ENCODE measurements at regions not wholly inside any gene's neighbourhood (a gene's known extent, or its start where the extent isn't known, plus 50 kb on each side); places are given as distances from the start of the nearest gene placed in this dataset.
A peak's percentile ranks its signal among the peaks of the same experiment; 100 is the strongest.

- DNase-seq (ENCODE audit: low spot score) = no peak
These were observed 98.1 kb upstream of the FER start for GRCh38 chr5:108649646-108650045.

- DNase-seq (ENCODE audit: low spot score) = no peak
These were observed 98.6 kb upstream of the FER start for GRCh38 chr5:108649106-108649505.

- peak; percentile 56 for DNase-seq (ENCODE audit: low spot score)
These were observed 105.4 kb upstream of the FER start for GRCh38 chr5:108642170-108642906.

GRCh38 chr5:108641596-108641995 lies 106.1 kb upstream of the FER start:
- no peak for DNase-seq (ENCODE audit: low spot score)

GRCh38 chr5:108639366-108639765 lies 108.3 kb upstream of the FER start:
- no peak for DNase-seq (ENCODE audit: low spot score)

GRCh38 chr5:108638021-108638420 lies 109.7 kb upstream of the FER start:
- DNase-seq (ENCODE audit: low spot score) = no peak

GRCh38 chr5:108637134-108637533 lies 110.6 kb upstream of the FER start:
- no peak for DNase-seq (ENCODE audit: low spot score)

GRCh38 chr5:108636135-108636853 lies 111.4 kb upstream of the FER start:
- DNase-seq (ENCODE audit: low spot score) = no peak

- DNase-seq (ENCODE audit: low spot score) = no peak
These were observed 112.9 kb upstream of the FER start for GRCh38 chr5:108634617-108635288.

- DNase-seq (ENCODE audit: low spot score) = no peak
These were observed 113.6 kb upstream of the FER start for GRCh38 chr5:108634010-108634616.

- DNase-seq (ENCODE audit: low spot score) = no peak
These were observed 117.7 kb upstream of the FER start for GRCh38 chr5:108629779-108630528.

- DNase-seq (ENCODE audit: low spot score) = no peak
These were observed 122.0 kb upstream of the FER start for GRCh38 chr5:108625654-108626053.

GRCh38 chr5:108623826-108624225 lies 123.9 kb upstream of the FER start:
- DNase-seq (ENCODE audit: low spot score) = no peak

GRCh38 chr5:108620516-108620915 lies 127.2 kb upstream of the FER start:
- no peak for DNase-seq (ENCODE audit: low spot score)

GRCh38 chr5:108619815-108620214 lies 127.9 kb upstream of the FER start:
- no peak for DNase-seq (ENCODE audit: low spot score)

GRCh38 chr5:108617467-108618435 lies 129.9 kb upstream of the FER start:
- DNase-seq (ENCODE audit: low spot score) = no peak

- DNase-seq (ENCODE audit: low spot score) = no peak
These were observed 132.5 kb upstream of the FER start for GRCh38 chr5:108615216-108615615.

GRCh38 chr5:108607421-108607820 lies 140.3 kb upstream of the FER start:
- DNase-seq (ENCODE audit: low spot score) = no peak

GRCh38 chr5:108606185-108606584 lies 141.5 kb upstream of the FER start:
- DNase-seq (ENCODE audit: low spot score) = no peak

GRCh38 chr5:108602830-108603229 lies 144.9 kb upstream of the FER start:
- DNase-seq (ENCODE audit: low spot score) = no peak

- DNase-seq (ENCODE audit: low spot score) = no peak
These were observed 156.9 kb upstream of the FER start for GRCh38 chr5:108590799-108591198.

All from HuH-7 (cell line).